Lower lobe of right lung (tissue), 2 donors: ENCODE measurements at regions not wholly inside any gene's neighbourhood (a gene's known extent, or its start where the extent isn't known, plus 50 kb on each side); places are given as distances from the start of the nearest gene placed in this dataset.

Source experiments
- ATAC-seq, 2 donors: fragments of 200-7000 bp; cut with Tn5 transposase; one replicate each; pipeline ENCODE4 v1.9.1; 2020 to 2022; ENCODE audit warnings: mild to moderate bottlenecking in 2 of 2, moderate library complexity in 2 of 2
- DNase-seq: peaks from one replicate; pipeline ENCODE4 v3.0.0-alpha.2; 2020
- H3K27ac ChIP-seq: fragments of 200-600 bp; one replicate; pipeline ENCODE4 v1.8.0; 2022
- H3K27me3 ChIP-seq: fragments of 200-600 bp; one replicate; pipeline ENCODE4 v1.8.0; 2022; ENCODE audit warnings: low read depth
- H3K36me3 ChIP-seq: fragments of 200-600 bp; one replicate; pipeline ENCODE4 v1.8.0; 2022; ENCODE audit warnings: mild to moderate bottlenecking
- H3K4me1 ChIP-seq: fragments of 200-600 bp; one replicate; pipeline ENCODE4 v1.8.0; 2022
- H3K4me3 ChIP-seq: fragments of 200-600 bp; one replicate; pipeline ENCODE4 v1.8.0; 2022; ENCODE audit warnings: mild to moderate bottlenecking
- H3K9me3 ChIP-seq: fragments of 200-600 bp; one replicate; pipeline ENCODE4 v1.8.0; 2022
- CTCF ChIP-seq: fragments of 200-600 bp; IDR thresholded peaks from one replicate; pipeline ENCODE4 v1.8.0; 2022; ENCODE audit warnings: antibody characterized with exemption, mild to moderate bottlenecking
- intact Hi-C: fragments of 100-400 bp; cut with DNase I; formaldehyde crosslinking; loops from one replicate; pipeline ENCODE4 v1.11.0; 2022
- donor health status: DM: no; HTN: yes; CAD: no; lungs with severe emphysema.

GRCh38 chr2:78427170-78427569, 598.3 kb upstream of the REG3G start:
- intact Hi-C loops, result no loop called here
- Histone ChIP-seq H3K4me3 (no peak overlapping the region), H3K9me3 (no peaks in the 10 kb centered on the region), H3K36me3 (no peaks in the 10 kb centered on the region), H3K4me1 (no peaks in the 10 kb centered on the region), H3K27me3 (no peaks in the 10 kb centered on the region), H3K27ac (no peak overlapping the region)
- no peak for ATAC-seq
- no peak for TF ChIP-seq CTCF
- no peak for DNase-seq

- no peaks in the 10 kb centered on the region for H3K36me3 ChIP-seq
- DNase-seq (no peak), ATAC-seq (no peak)
- H3K27me3 ChIP-seq, result no peaks in the 10 kb centered on the region
- H3K9me3 ChIP-seq, result no peaks in the 10 kb centered on the region
- H3K4me3 ChIP-seq, result no peak overlapping the region
- H3K4me1 ChIP-seq, result no peaks in the 10 kb centered on the region
- intact Hi-C loops, result no loop called here
- no peak overlapping the region for H3K27ac ChIP-seq
- TF ChIP-seq CTCF, result no peak
Measured at GRCh38 chr2:78431241-78431640, 594.3 kb upstream of the REG3G start.

- no peak overlapping the region for H3K27ac ChIP-seq
- TF ChIP-seq CTCF, result no peak
- no peak overlapping the region for H3K4me3 ChIP-seq
- no peak for DNase-seq
- H3K9me3 ChIP-seq, result no peaks in the 10 kb centered on the region
- intact Hi-C loops, result no loop called here
- H3K36me3 ChIP-seq, result no peaks in the 10 kb centered on the region
- H3K27me3 ChIP-seq, result no peaks in the 10 kb centered on the region
- H3K4me1 ChIP-seq, result no peaks in the 10 kb centered on the region
- no peak for ATAC-seq
Measured at GRCh38 chr2:78439122-78439521, 586.4 kb upstream of the REG3G start.

GRCh38 chr2:78455586-78455985, 569.9 kb upstream of the REG3G start:
- H3K4me1 ChIP-seq, result no peaks in the 10 kb centered on the region
- ATAC-seq, result no peak
- H3K9me3 ChIP-seq, result no peaks in the 10 kb centered on the region

GRCh38 chr2:78457269-78457668, 568.2 kb upstream of the REG3G start:
- DNase-seq, result no peak
- H3K4me1 ChIP-seq, result no peaks in the 10 kb centered on the region
- H3K36me3 ChIP-seq, result no peaks in the 10 kb centered on the region
- no peaks in the 10 kb centered on the region for H3K27me3 ChIP-seq
- no peaks in the 10 kb centered on the region for H3K9me3 ChIP-seq
- intact Hi-C loops, result no loop called here
- no peak for TF ChIP-seq CTCF
- no peak for ATAC-seq
- H3K4me3 ChIP-seq, result no peak overlapping the region
- H3K27ac ChIP-seq, result no peak overlapping the region

More at GRCh38 chr2:78455586-78455985, 569.9 kb upstream of the REG3G start:
- Histone ChIP-seq H3K27ac (no peak overlapping the region), H3K36me3 (no peaks in the 10 kb centered on the region), H3K27me3 (no peaks in the 10 kb centered on the region), H3K4me3 (no peak overlapping the region)
- TF ChIP-seq CTCF, result no peak
- intact Hi-C loops, result no loop called here
- DNase-seq, result no peak

GRCh38 chr2:78465707-78466106, 559.8 kb upstream of the REG3G start:
- TF ChIP-seq CTCF, result no peak
- Histone ChIP-seq H3K36me3 (no peaks in the 10 kb centered on the region), H3K27ac (no peak overlapping the region), H3K9me3 (no peaks in the 10 kb centered on the region), H3K4me1 (no peaks in the 10 kb centered on the region), H3K27me3 (no peaks in the 10 kb centered on the region), H3K4me3 (no peak overlapping the region)
- ATAC-seq, result no peak
- intact Hi-C loops, result no loop called here
- DNase-seq, result no peak
